ENCODE measurements at regions not wholly inside any gene's neighbourhood (a gene's known extent, or its start where the extent isn't known, plus 50 kb on each side); places are given as distances from the start of the nearest gene placed in this dataset.

DNA sequence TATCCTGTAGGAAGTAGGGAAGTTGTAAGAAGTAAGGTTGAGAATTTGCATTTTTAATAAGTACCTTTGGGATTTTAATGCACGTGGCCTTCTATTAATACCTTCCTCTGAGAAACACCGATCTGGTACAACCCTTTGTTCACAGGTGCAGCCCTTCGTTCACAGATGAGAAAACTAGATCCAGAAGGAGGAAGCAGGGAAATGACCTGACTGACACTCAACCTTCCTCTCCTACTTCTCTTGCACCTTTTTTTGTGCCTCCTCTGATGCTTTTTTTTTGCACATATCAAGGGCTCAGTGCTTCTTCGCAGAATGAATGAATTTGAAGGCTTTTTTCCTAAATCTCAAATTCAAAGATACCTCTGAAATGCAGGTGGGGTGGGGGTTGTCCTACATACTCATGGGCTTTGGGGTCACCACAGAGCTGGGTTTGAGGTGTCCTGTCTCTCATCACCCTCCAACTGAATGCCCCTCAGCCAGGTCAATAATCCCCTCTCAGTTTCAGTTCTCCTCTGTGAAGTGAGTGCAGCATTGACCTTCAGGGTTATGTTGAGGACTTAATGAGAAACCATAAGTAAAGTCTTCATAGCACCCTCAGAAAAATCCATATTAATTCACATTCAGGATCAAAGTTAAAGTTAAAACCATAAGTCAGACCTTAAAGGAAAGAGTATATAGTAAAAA is 161.5 kb upstream of the CTNNB1 start:
- no peak overlapping the region for H3K4me3 ChIP-seq (ENCODE audit: control insufficient read depth, low read depth, low read length)
- TF ChIP-seq, protein P1, sequence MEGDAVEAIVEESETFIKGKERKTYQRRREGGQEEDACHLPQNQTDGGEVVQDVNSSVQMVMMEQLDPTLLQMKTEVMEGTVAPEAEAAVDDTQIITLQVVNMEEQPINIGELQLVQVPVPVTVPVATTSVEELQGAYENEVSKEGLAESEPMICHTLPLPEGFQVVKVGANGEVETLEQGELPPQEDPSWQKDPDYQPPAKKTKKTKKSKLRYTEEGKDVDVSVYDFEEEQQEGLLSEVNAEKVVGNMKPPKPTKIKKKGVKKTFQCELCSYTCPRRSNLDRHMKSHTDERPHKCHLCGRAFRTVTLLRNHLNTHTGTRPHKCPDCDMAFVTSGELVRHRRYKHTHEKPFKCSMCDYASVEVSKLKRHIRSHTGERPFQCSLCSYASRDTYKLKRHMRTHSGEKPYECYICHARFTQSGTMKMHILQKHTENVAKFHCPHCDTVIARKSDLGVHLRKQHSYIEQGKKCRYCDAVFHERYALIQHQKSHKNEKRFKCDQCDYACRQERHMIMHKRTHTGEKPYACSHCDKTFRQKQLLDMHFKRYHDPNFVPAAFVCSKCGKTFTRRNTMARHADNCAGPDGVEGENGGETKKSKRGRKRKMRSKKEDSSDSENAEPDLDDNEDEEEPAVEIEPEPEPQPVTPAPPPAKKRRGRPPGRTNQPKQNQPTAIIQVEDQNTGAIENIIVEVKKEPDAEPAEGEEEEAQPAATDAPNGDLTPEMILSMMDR (conservative IDR thresholded peaks at IDR 0.05; ENCODE audit: control insufficient read depth, insufficient read depth, low read depth, low read length): no peak
- DNase-seq (ENCODE audit: low read depth): no peak

DNA sequence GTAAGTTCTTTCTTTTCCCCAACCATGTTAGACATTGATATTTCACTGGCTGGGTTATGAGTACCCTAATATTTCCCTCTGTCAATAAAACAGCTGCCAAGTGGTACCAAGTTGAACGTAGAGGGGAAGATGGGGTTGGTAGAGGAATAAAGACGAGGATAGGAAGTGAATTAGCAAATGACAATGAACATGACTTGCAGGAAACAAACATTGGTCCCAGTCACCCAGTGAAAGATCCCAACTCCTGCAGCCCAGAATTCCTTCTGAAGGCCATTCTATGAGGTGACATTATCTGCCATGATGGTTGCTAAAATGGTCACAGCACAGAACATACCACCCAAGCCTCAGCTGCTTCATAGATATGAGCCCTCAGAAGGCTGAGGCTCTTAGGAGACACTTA is 159.0 kb upstream of the CTNNB1 start:
- H3K4me3 ChIP-seq (ENCODE audit: control insufficient read depth, low read depth, low read length): no peak overlapping the region
- DNase-seq (ENCODE audit: low read depth): no peak
- TF ChIP-seq, protein P1 (conservative IDR thresholded peaks at IDR 0.05; ENCODE audit: control insufficient read depth, insufficient read depth, low read depth, low read length): no peak

DNA sequence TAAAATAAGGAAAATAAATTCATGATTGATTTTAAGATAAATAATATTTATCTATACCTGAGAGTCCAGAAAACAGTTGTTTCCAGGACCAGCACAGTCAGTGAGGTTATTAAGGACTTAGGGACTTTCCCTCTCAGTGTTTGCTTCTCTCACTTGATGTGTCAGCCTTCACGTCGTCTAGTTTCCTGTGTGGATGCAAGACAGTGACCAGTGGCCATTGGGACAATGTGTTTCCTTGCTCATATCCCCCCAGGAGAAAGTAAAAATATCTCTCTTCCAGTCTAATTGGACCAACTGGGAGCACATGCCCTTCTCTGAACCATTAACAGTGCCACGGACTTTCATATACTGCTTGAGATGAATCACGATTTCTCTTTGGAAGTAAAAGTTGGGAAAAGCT is 157.8 kb upstream of the CTNNB1 start:
- no peak for DNase-seq (ENCODE audit: low read depth)
- no peak overlapping the region for H3K4me3 ChIP-seq (ENCODE audit: control insufficient read depth, low read depth, low read length)
- TF ChIP-seq, protein P1 (conservative IDR thresholded peaks at IDR 0.05; ENCODE audit: control insufficient read depth, insufficient read depth, low read depth, low read length): no peak

DNA sequence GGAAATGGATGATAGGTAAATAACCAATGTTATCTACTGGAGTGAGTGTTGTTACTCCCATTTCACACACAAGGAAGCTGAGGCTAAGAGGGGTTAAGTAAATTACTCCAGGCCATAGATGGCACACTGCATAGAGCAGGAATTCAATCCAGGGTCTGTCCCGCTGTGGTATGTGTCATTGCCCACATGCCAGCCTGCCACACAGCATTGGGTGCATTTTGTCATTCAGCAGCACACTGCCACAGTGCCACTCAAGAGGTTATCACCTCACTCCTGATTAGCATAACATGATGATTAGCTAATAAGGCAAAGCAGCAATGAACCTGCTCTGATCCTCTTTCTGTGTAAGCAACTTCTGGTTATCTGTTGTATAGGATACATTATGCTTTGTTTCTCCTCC is 157.4 kb upstream of the CTNNB1 start:
- TF ChIP-seq, protein P1 (conservative IDR thresholded peaks at IDR 0.05; ENCODE audit: control insufficient read depth, insufficient read depth, low read depth, low read length): no peak
- no peak for DNase-seq (ENCODE audit: low read depth)
- no peak overlapping the region for H3K4me3 ChIP-seq (ENCODE audit: control insufficient read depth, low read depth, low read length)

DNA sequence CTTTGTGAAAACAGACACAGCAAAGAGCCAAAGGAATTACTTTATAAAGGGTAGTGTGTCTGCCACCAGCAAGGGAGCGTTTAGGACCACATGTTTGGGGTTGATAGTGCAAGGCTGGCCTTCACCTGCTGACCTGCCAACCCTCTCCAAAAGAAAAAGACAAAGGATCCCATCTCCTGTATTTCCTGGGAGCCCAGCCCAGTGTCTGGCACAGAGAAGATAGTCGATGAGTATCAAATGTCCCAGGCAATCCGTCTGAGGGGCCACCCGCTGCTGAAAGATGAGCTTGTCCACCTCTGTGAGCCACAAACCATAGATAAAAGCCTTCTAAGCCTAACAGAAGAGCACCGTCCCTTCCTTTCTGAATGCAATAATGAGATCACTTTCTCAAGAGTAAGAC is 154.8 kb upstream of the CTNNB1 start:
- DNase-seq (ENCODE audit: low read depth): no peak
- H3K4me3 ChIP-seq (ENCODE audit: control insufficient read depth, low read depth, low read length): no peak overlapping the region
- TF ChIP-seq, protein P1 (conservative IDR thresholded peaks at IDR 0.05; ENCODE audit: control insufficient read depth, insufficient read depth, low read depth, low read length): no peak

DNA sequence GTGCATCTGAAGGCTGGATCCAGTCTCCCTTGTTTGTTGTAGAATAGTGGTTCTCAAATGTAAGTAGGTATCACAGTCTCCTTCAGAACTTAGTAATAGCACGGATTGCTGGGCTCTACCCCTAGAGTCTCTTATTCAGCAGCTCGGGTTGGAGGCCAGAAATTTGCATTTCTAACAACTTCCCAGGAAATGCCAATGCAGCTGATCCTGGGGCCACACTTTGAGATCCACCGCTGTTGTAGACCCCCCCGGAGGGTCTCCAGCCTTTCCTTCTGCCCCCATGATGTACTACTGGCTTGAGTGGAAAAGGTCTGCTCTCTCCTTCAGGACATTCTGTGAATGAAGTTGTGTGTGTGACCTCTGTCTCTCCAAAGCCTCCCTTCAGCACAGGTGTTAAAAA is 153.8 kb upstream of the CTNNB1 start:
- TF ChIP-seq, protein P1 (conservative IDR thresholded peaks at IDR 0.05; ENCODE audit: control insufficient read depth, insufficient read depth, low read depth, low read length): no peak
- DNase-seq (ENCODE audit: low read depth): no peak
- H3K4me3 ChIP-seq (ENCODE audit: control insufficient read depth, low read depth, low read length): no peak overlapping the region

DNA sequence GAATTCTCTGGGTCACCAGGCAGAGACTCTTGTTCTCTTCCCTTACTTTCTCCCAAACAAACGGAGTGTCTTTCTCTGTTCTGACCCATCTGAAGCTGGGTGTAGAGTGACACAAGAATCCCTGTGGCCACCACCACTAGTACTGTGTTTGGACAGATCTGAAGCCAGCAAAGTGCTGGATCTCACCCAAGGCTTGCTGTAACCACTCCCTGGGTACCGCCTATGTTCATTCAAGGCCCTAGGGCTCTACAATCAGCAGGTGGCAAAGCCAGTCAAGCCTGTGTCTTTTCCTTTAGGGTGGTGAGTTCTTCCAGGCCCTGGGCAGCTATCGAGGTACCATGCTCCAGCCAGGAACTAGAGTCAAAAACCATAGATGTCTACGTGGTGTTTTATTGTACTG is 149.2 kb upstream of the CTNNB1 start:
- DNase-seq (ENCODE audit: low read depth): no peak
- TF ChIP-seq, protein P1 (conservative IDR thresholded peaks at IDR 0.05; ENCODE audit: control insufficient read depth, insufficient read depth, low read depth, low read length): no peak
- no peak overlapping the region for H3K4me3 ChIP-seq (ENCODE audit: control insufficient read depth, low read depth, low read length)

Measured in fibroblast of mammary gland (primary cell).